ENCODE measurements at regions not wholly inside any gene's neighbourhood (a gene's known extent, or its start where the extent isn't known, plus 50 kb on each side); places are given as distances from the start of the nearest gene placed in this dataset.

- no peak for TF ChIP-seq CTCF (IDR thresholded peaks at IDR 0.05)
- no peak for TF ChIP-seq POLR2A (IDR thresholded peaks at IDR 0.05)
Observed at GRCh38 chr6:126963077-126963809, 155.2 kb upstream of the RSPO3 start.
